Loucy (cell line): ENCODE measurements at regions not wholly inside any gene's neighbourhood (a gene's known extent, or its start where the extent isn't known, plus 50 kb on each side); places are given as distances from the start of the nearest gene placed in this dataset.

Source experiments
- H2AFZ ChIP-seq: fragments of 200-600 bp; sonication (generic); 2 replicates; pipeline ENCODE4 v1.6.0; 2016; ENCODE audit warnings: antibody characterized with exemption, mild to moderate bottlenecking, low read length, moderate library complexity
- H3F3A ChIP-seq: fragments of 200-600 bp; 2 replicates; pipeline ENCODE4 v1.6.0; 2016; ENCODE audit warnings: antibody characterized with exemption, low read depth, mild to moderate bottlenecking
- H3K27me3 ChIP-seq: fragments of 200-600 bp; sonication (generic); 2 replicates; pipeline ENCODE4 v1.6.1; 2014; ENCODE audit warnings: low read length, mild to moderate bottlenecking; ENCODE audit not compliant: insufficient read depth, poor library complexity, severe bottlenecking
- H3K36me3 ChIP-seq: fragments of 200-600 bp; sonication (generic); 2 replicates; pipeline ENCODE4 v1.6.1; 2016; ENCODE audit warnings: low read length; ENCODE audit not compliant: insufficient read depth
- H3K4me1 ChIP-seq: fragments of 200-600 bp; sonication (generic); 2 replicates; pipeline ENCODE4 v1.5.1; 2014; ENCODE audit warnings: low read length, mild to moderate bottlenecking; ENCODE audit not compliant: insufficient read depth, poor library complexity, severe bottlenecking
- H3K4me2 ChIP-seq: fragments of 200-600 bp; sonication (generic); 2 replicates; pipeline ENCODE4 v1.6.0; 2014; ENCODE audit warnings: antibody characterized with exemption, low read length, low read depth, mild to moderate bottlenecking; ENCODE audit not compliant: poor library complexity, severe bottlenecking
- H3K4me3 ChIP-seq: fragments of 200-600 bp; sonication (generic); 2 replicates; pipeline ENCODE4 v1.5.1; 2014; ENCODE audit warnings: low read length, mild to moderate bottlenecking, mixed read lengths; ENCODE audit not compliant: poor library complexity, severe bottlenecking
- H3K79me2 ChIP-seq: fragments of 200-600 bp; sonication (generic); 2 replicates; pipeline ENCODE4 v1.6.1; 2014; ENCODE audit warnings: low read length; ENCODE audit not compliant: insufficient read depth
- H3K9ac ChIP-seq: fragments of 200-600 bp; sonication (generic); 2 replicates; pipeline ENCODE4 v1.6.0; 2014; ENCODE audit warnings: mild to moderate bottlenecking, low read depth, low read length, moderate library complexity; ENCODE audit not compliant: poor library complexity, severe bottlenecking
- H3K9me2 ChIP-seq: fragments of 200-600 bp; sonication (generic); replicated peaks from 2 replicates; pipeline ENCODE4 v1.6.1; 2016; ENCODE audit warnings: low read depth, low read length, mixed read lengths
- H3K9me3 ChIP-seq: fragments of 200-600 bp; sonication (generic); 2 replicates; pipeline ENCODE4 v1.6.1; 2014; ENCODE audit warnings: mild to moderate bottlenecking, antibody characterized with exemption, low read length, low read depth; ENCODE audit not compliant: insufficient read depth
- H4K20me1 ChIP-seq: fragments of 200-600 bp; sonication (generic); 2 replicates; pipeline ENCODE4 v1.6.0; 2014; ENCODE audit warnings: antibody characterized with exemption, low read length, mild to moderate bottlenecking; ENCODE audit not compliant: insufficient read depth, poor library complexity, severe bottlenecking
- EZH2phosphoT487 ChIP-seq: fragments of 200-600 bp; IDR thresholded peaks from 2 replicates; pipeline ENCODE4 v1.6.1; 2018; ENCODE audit warnings: antibody characterized with exemption, mild to moderate bottlenecking, moderate library complexity, borderline replicate concordance
- TF ChIP-seq, protein P1 (sequence below): fragments of 200-600 bp; sonication (generic); conservative IDR thresholded peaks from 2 replicates; pipeline ENCODE4 v1.5.1; 2014; ENCODE audit warnings: mild to moderate bottlenecking, antibody characterized with exemption, low read length

- Histone ChIP-seq H3K4me3 (no peak overlapping the region), H3K27me3 (peaks cover 4% of the 10 kb centered on the region), H3K9me2 (no peaks in the 10 kb centered on the region), H3K79me2 (no peaks in the 10 kb centered on the region), H3K36me3 (no peaks in the 10 kb centered on the region), H3K9me3 (no peaks in the 10 kb centered on the region), H3K9ac (no peak overlapping the region), H3K4me2 (no peak overlapping the region), H3F3A (no peaks in the 10 kb centered on the region), H3K4me1 (no peaks in the 10 kb centered on the region), H4K20me1 (no peaks in the 10 kb centered on the region), H2AFZ (0 out of 2 replicates have a peak overlapping the region, but pooled peaks have one; percentile 12)
- TF ChIP-seq, protein P1, sequence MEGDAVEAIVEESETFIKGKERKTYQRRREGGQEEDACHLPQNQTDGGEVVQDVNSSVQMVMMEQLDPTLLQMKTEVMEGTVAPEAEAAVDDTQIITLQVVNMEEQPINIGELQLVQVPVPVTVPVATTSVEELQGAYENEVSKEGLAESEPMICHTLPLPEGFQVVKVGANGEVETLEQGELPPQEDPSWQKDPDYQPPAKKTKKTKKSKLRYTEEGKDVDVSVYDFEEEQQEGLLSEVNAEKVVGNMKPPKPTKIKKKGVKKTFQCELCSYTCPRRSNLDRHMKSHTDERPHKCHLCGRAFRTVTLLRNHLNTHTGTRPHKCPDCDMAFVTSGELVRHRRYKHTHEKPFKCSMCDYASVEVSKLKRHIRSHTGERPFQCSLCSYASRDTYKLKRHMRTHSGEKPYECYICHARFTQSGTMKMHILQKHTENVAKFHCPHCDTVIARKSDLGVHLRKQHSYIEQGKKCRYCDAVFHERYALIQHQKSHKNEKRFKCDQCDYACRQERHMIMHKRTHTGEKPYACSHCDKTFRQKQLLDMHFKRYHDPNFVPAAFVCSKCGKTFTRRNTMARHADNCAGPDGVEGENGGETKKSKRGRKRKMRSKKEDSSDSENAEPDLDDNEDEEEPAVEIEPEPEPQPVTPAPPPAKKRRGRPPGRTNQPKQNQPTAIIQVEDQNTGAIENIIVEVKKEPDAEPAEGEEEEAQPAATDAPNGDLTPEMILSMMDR = no peak
- TF ChIP-seq EZH2phosphoT487 = no peak
These were observed 149.7 kb upstream of the PLET1 start for GRCh38 chr11:112410325-112410724.

- Histone ChIP-seq H3K79me2 (no peaks in the 10 kb centered on the region), H2AFZ (no peak overlapping the region), H4K20me1 (no peaks in the 10 kb centered on the region), H3K4me3 (no peak overlapping the region), H3K4me2 (no peak overlapping the region), H3K27me3 (peaks cover 9% of the 10 kb centered on the region), H3K9ac (no peak overlapping the region), H3K9me3 (no peaks in the 10 kb centered on the region), H3K4me1 (no peaks in the 10 kb centered on the region), H3F3A (no peaks in the 10 kb centered on the region), H3K36me3 (no peaks in the 10 kb centered on the region), H3K9me2 (no peaks in the 10 kb centered on the region)
- TF ChIP-seq, protein P1 = no peak
- no peak for TF ChIP-seq EZH2phosphoT487
These were observed 151.7 kb upstream of the PLET1 start for GRCh38 chr11:112412383-112412782.

- no peak overlapping the region for H3K9ac ChIP-seq
- H3K4me2 ChIP-seq = no peak overlapping the region
- no peaks in the 10 kb centered on the region for H3K36me3 ChIP-seq
- no peaks in the 10 kb centered on the region for H3K79me2 ChIP-seq
- no peaks in the 10 kb centered on the region for H4K20me1 ChIP-seq
- TF ChIP-seq, protein P1 = no peak
- no peak for TF ChIP-seq EZH2phosphoT487
- H2AFZ ChIP-seq = no peak overlapping the region
- no peaks in the 10 kb centered on the region for H3K4me1 ChIP-seq
- H3K27me3 ChIP-seq = peaks cover 9% of the 10 kb centered on the region
- H3K4me3 ChIP-seq = no peak overlapping the region
- no peaks in the 10 kb centered on the region for H3K9me2 ChIP-seq
- H3F3A ChIP-seq = no peaks in the 10 kb centered on the region
- no peaks in the 10 kb centered on the region for H3K9me3 ChIP-seq
These were observed 156.7 kb upstream of the PLET1 start for GRCh38 chr11:112417339-112417738.
